Activated T-helper 2 cell treated with anti-CD3 and anti-CD28 coated beads, Interferon-gamma antibody, Interleukin-2, Interleukin-4, amounts not matched to agents 10 μg/mL and 5 μg/mL and 100 μg/mL, durations not matched to agents 14 hours and 24 hours and 36 hours (primary cell): ENCODE measurements at regions not wholly inside any gene's neighbourhood (a gene's known extent, or its start where the extent isn't known, plus 50 kb on each side); places are given as distances from the start of the nearest gene placed in this dataset.

Experiments used
- DNase-seq: peaks from one replicate; pipeline ENCODE4 v3.0.0; 2021; ENCODE audit warnings: low spot score
- H3K27ac Mint-ChIP-seq: one replicate; pipeline ENCODE4 v1.8.0; 2021; ENCODE audit warnings: mixed read lengths
- H3K27me3 Mint-ChIP-seq: one replicate; pipeline ENCODE4 v1.8.0; 2021; ENCODE audit warnings: low read depth, mixed read lengths
- H3K36me3 Mint-ChIP-seq: one replicate; pipeline ENCODE4 v1.8.0; 2021; ENCODE audit warnings: low read depth, mixed read lengths
- H3K4me1 Mint-ChIP-seq: one replicate; pipeline ENCODE4 v1.8.0; 2021; ENCODE audit warnings: low read depth, mixed read lengths
- H3K4me3 Mint-ChIP-seq: one replicate; pipeline ENCODE4 v1.8.0; 2021; ENCODE audit warnings: low read depth, mild to moderate bottlenecking, moderate library complexity, mixed read lengths
- H3K9me3 Mint-ChIP-seq: one replicate; pipeline ENCODE4 v1.8.0; 2021; ENCODE audit warnings: mixed read lengths
- intact Hi-C: fragments of 100-400 bp; cut with micrococcal nuclease; formaldehyde crosslinking; loops from one replicate; pipeline ENCODE4 v1.15.1; 2023

GRCh38 chr12:78672033-78672432 is 192.5 kb upstream of the SYT1 start:
- peaks cover 7% of the 10 kb centered on the region for H3K9me3 Mint-ChIP-seq

GRCh38 chr12:78674311-78675090 is 190.1 kb upstream of the SYT1 start:
- peaks cover 3% of the 10 kb centered on the region for H3K9me3 Mint-ChIP-seq
- no peak overlapping the region for H3K27ac Mint-ChIP-seq
- no peaks in the 10 kb centered on the region for H3K27me3 Mint-ChIP-seq
- intact Hi-C loops = no loop called here
- no peaks in the 10 kb centered on the region for H3K36me3 Mint-ChIP-seq
- H3K4me3 Mint-ChIP-seq = no peak overlapping the region
- no peaks in the 10 kb centered on the region for H3K4me1 Mint-ChIP-seq
- DNase-seq = no peak

More at GRCh38 chr12:78672033-78672432, 192.5 kb upstream of the SYT1 start:
- Mint-ChIP-seq H3K36me3 (no peaks in the 10 kb centered on the region), H3K27me3 (no peaks in the 10 kb centered on the region), H3K4me3 (no peak overlapping the region), H3K27ac (no peak overlapping the region), H3K4me1 (no peaks in the 10 kb centered on the region)
- no peak for DNase-seq
- intact Hi-C loops = no loop called here

GRCh38 chr12:78680596-78680995 is 184.0 kb upstream of the SYT1 start:
- Mint-ChIP-seq H3K27ac (no peak overlapping the region), H3K4me1 (no peaks in the 10 kb centered on the region), H3K9me3 (peaks cover 6% of the 10 kb centered on the region), H3K27me3 (no peaks in the 10 kb centered on the region), H3K36me3 (no peaks in the 10 kb centered on the region), H3K4me3 (no peak overlapping the region)
- DNase-seq = no peak
- intact Hi-C loops = no loop called here

GRCh38 chr12:78683031-78683430 is 181.5 kb upstream of the SYT1 start:
- intact Hi-C loops = no loop called here

GRCh38 chr12:78683626-78684025 is 180.9 kb upstream of the SYT1 start:
- DNase-seq = no peak
- H3K4me3 Mint-ChIP-seq = no peak overlapping the region
- no peaks in the 10 kb centered on the region for H3K27me3 Mint-ChIP-seq
- peaks cover 6% of the 10 kb centered on the region for H3K9me3 Mint-ChIP-seq
- intact Hi-C loops = no loop called here
- H3K27ac Mint-ChIP-seq = no peak overlapping the region
- H3K36me3 Mint-ChIP-seq = no peaks in the 10 kb centered on the region
- H3K4me1 Mint-ChIP-seq = no peaks in the 10 kb centered on the region

More at GRCh38 chr12:78683031-78683430, 181.5 kb upstream of the SYT1 start:
- peaks cover 6% of the 10 kb centered on the region for H3K9me3 Mint-ChIP-seq
- no peaks in the 10 kb centered on the region for H3K36me3 Mint-ChIP-seq
- no peak overlapping the region for H3K27ac Mint-ChIP-seq
- no peak for DNase-seq
- no peaks in the 10 kb centered on the region for H3K4me1 Mint-ChIP-seq
- no peak overlapping the region for H3K4me3 Mint-ChIP-seq
- H3K27me3 Mint-ChIP-seq = no peaks in the 10 kb centered on the region

GRCh38 chr12:78684419-78684818 is 180.2 kb upstream of the SYT1 start:
- Mint-ChIP-seq H3K36me3 (no peaks in the 10 kb centered on the region), H3K4me1 (no peaks in the 10 kb centered on the region), H3K4me3 (no peak overlapping the region), H3K9me3 (peaks cover 6% of the 10 kb centered on the region), H3K27ac (no peak overlapping the region), H3K27me3 (no peaks in the 10 kb centered on the region)
- DNase-seq = no peak
- intact Hi-C loops = no loop called here

GRCh38 chr12:78695749-78696148 is 168.8 kb upstream of the SYT1 start:
- Mint-ChIP-seq H3K36me3 (no peaks in the 10 kb centered on the region), H3K27me3 (no peaks in the 10 kb centered on the region), H3K27ac (no peak overlapping the region), H3K4me3 (no peak overlapping the region), H3K4me1 (no peaks in the 10 kb centered on the region), H3K9me3 (peaks cover 17% of the 10 kb centered on the region)
- intact Hi-C loops = no loop called here
- DNase-seq = no peak

GRCh38 chr12:78696267-78696666 is 168.3 kb upstream of the SYT1 start:
- peaks cover 17% of the 10 kb centered on the region for H3K9me3 Mint-ChIP-seq
- no peak for DNase-seq

GRCh38 chr12:78697817-78698415 is 166.7 kb upstream of the SYT1 start:
- Mint-ChIP-seq H3K27ac (no peak overlapping the region), H3K27me3 (no peaks in the 10 kb centered on the region), H3K9me3 (peaks cover 17% of the 10 kb centered on the region), H3K4me1 (no peaks in the 10 kb centered on the region), H3K36me3 (no peaks in the 10 kb centered on the region), H3K4me3 (no peak overlapping the region)
- no peak for DNase-seq
- intact Hi-C loops = no loop called here

More at GRCh38 chr12:78696267-78696666, 168.3 kb upstream of the SYT1 start:
- H3K27me3 Mint-ChIP-seq = no peaks in the 10 kb centered on the region
- no peaks in the 10 kb centered on the region for H3K36me3 Mint-ChIP-seq
- intact Hi-C loops = no loop called here
- H3K4me1 Mint-ChIP-seq = no peaks in the 10 kb centered on the region
- no peak overlapping the region for H3K27ac Mint-ChIP-seq
- H3K4me3 Mint-ChIP-seq = no peak overlapping the region

- no peak for DNase-seq
- no peak overlapping the region for H3K27ac Mint-ChIP-seq
- no peaks in the 10 kb centered on the region for H3K36me3 Mint-ChIP-seq
- peaks cover 17% of the 10 kb centered on the region for H3K9me3 Mint-ChIP-seq
- no peak overlapping the region for H3K4me3 Mint-ChIP-seq
- H3K4me1 Mint-ChIP-seq = no peaks in the 10 kb centered on the region
- intact Hi-C loops = no loop called here
- H3K27me3 Mint-ChIP-seq = no peaks in the 10 kb centered on the region
Measured at GRCh38 chr12:78698747-78699146, 165.8 kb upstream of the SYT1 start.

GRCh38 chr12:78700565-78700964 is 164.0 kb upstream of the SYT1 start:
- no peak for DNase-seq
- intact Hi-C loops = no loop called here
- H3K9me3 Mint-ChIP-seq = peaks cover 11% of the 10 kb centered on the region
- H3K4me1 Mint-ChIP-seq = no peaks in the 10 kb centered on the region
- H3K27ac Mint-ChIP-seq = no peak overlapping the region
- H3K36me3 Mint-ChIP-seq = no peaks in the 10 kb centered on the region
- no peaks in the 10 kb centered on the region for H3K27me3 Mint-ChIP-seq
- no peak overlapping the region for H3K4me3 Mint-ChIP-seq

GRCh38 chr12:78703820-78704525 is 160.6 kb upstream of the SYT1 start:
- H3K4me1 Mint-ChIP-seq = no peaks in the 10 kb centered on the region
- intact Hi-C loops = no loop called here
- no peak overlapping the region for H3K27ac Mint-ChIP-seq

GRCh38 chr12:78711954-78712353 is 152.6 kb upstream of the SYT1 start:
- intact Hi-C loops = no loop called here
- Mint-ChIP-seq H3K36me3 (no peaks in the 10 kb centered on the region), H3K4me3 (no peak overlapping the region), H3K27ac (no peak overlapping the region), H3K27me3 (no peaks in the 10 kb centered on the region), H3K4me1 (no peaks in the 10 kb centered on the region), H3K9me3 (peaks cover 10% of the 10 kb centered on the region)
- DNase-seq = no peak

More at GRCh38 chr12:78703820-78704525, 160.6 kb upstream of the SYT1 start:
- H3K36me3 Mint-ChIP-seq = no peaks in the 10 kb centered on the region
- no peak overlapping the region for H3K4me3 Mint-ChIP-seq
- no peak for DNase-seq
- H3K27me3 Mint-ChIP-seq = no peaks in the 10 kb centered on the region
- H3K9me3 Mint-ChIP-seq = peaks cover 5% of the 10 kb centered on the region
